Caco-2 (cell line): ENCODE measurements at regions not wholly inside any gene's neighbourhood (a gene's known extent, or its start where the extent isn't known, plus 50 kb on each side); places are given as distances from the start of the nearest gene placed in this dataset.

Source experiments
- BruUV-seq: library from RNA; stranded (reverse); fragments of 400-500 nt; replicated peaks from 2 replicates; lab custom pipeline; 2021; lab: Mats Ljungman, UMichigan
- CTCF ChIA-PET: fragments of 300-600 bp; sonication (Branson Sonifier 250); formaldehyde crosslinking; loops from one replicate; lab custom pipeline; 2022; ENCODE audit warnings: antibody characterized with exemption; lab: Charles Lee
- POLR2A ChIA-PET: fragments of 300-600 bp; sonication (Branson Sonifier 250); formaldehyde crosslinking; loops from one replicate; lab custom pipeline; 2022; ENCODE audit warnings: antibody characterized with exemption; lab: Charles Lee
- DNase-seq, 2 experiments: peaks; one replicate each; pipeline versions ENCODE4 v3.0.0 to v3.0.0-alpha.2; 2020 to 2022
- H3K27me3 ChIP-seq: replicated peaks from 2 replicates; pipeline ENCODE4 v1.6.0; 2011; ENCODE audit warnings: low read length; ENCODE audit not compliant: control insufficient read depth, insufficient read depth
- H3K36me3 ChIP-seq: 2 replicates; pipeline ENCODE4 v1.5.1; 2011; ENCODE audit warnings: low read length; ENCODE audit not compliant: control insufficient read depth, insufficient read depth
- H3K4me1 ChIP-seq: fragments of 250-450 bp; sonication (Bioruptor Pico); 2 replicates; pipeline ENCODE4 v1.5.1; 2020; ENCODE audit warnings: mild to moderate bottlenecking
- H3K4me3 ChIP-seq: 2 replicates; pipeline ENCODE4 v1.5.1; 2011; ENCODE audit warnings: low read depth, mild to moderate bottlenecking, control low read depth, low read length
- H3K9me3 ChIP-seq: fragments of 250-450 bp; sonication (Bioruptor Pico); 2 replicates; pipeline ENCODE4 v1.5.1; 2020; ENCODE audit warnings: mild to moderate bottlenecking, moderate library complexity
- H3K27ac Mint-ChIP-seq: one replicate; pipeline ENCODE4 v1.8.0; 2022; ENCODE audit warnings: mixed read lengths; ENCODE audit not compliant: unreplicated experiment
- H3K27me3 Mint-ChIP-seq: one replicate; pipeline ENCODE4 v1.8.0; 2022; ENCODE audit warnings: mixed read lengths; ENCODE audit not compliant: insufficient read depth, unreplicated experiment
- H3K36me3 Mint-ChIP-seq: one replicate; pipeline ENCODE4 v1.8.0; 2022; ENCODE audit warnings: mild to moderate bottlenecking, mixed read lengths; ENCODE audit not compliant: insufficient read depth, unreplicated experiment
- H3K4me1 Mint-ChIP-seq: one replicate; pipeline ENCODE4 v1.8.0; 2022; ENCODE audit warnings: low read depth, mixed read lengths; ENCODE audit not compliant: unreplicated experiment
- H3K4me3 Mint-ChIP-seq: one replicate; pipeline ENCODE4 v1.8.0; 2022; ENCODE audit warnings: mild to moderate bottlenecking, moderate library complexity, mixed read lengths; ENCODE audit not compliant: unreplicated experiment
- H3K9me3 Mint-ChIP-seq: one replicate; pipeline ENCODE4 v1.8.0; 2022; ENCODE audit warnings: mixed read lengths; ENCODE audit not compliant: unreplicated experiment
- CTCF ChIP-seq, 2 experiments: fragments of 200-600 bp in 1 of 2; IDR thresholded peaks; 1 replicate in 1 of 2; 2 replicates in 1 of 2; pipeline versions ENCODE4 v1.5.1 to v1.8.0; 2011 to 2022; ENCODE audit warnings: antibody characterized with exemption in 1 of 2, control low read depth in 1 of 2, inconsistent platforms in 1 of 2, low read depth in 1 of 2, low read length in 1 of 2, mild to moderate bottlenecking in 1 of 2, moderate library complexity in 1 of 2; ENCODE audit not compliant: insufficient read depth in 1 of 2, severe bottlenecking in 1 of 2, unreplicated experiment in 1 of 2
- intact Hi-C: fragments of 100-400 bp; cut with micrococcal nuclease; formaldehyde crosslinking; loops from one replicate; pipeline ENCODE4 v1.10.0; 2022; ENCODE audit not compliant: unreplicated experiment

GRCh38 chr12:98334768-98335167 is 180.6 kb upstream of the TMPO start:
- Histone ChIP-seq H3K4me1 (no peaks in the 10 kb centered on the region), H3K27me3 (no peaks in the 10 kb centered on the region), H3K9me3 (no peaks in the 10 kb centered on the region), H3K4me3 (no peak overlapping the region), H3K36me3 (no peaks in the 10 kb centered on the region)
- Mint-ChIP-seq H3K4me3 (no peak overlapping the region), H3K4me1 (peaks cover 7% of the 10 kb centered on the region), H3K27me3 (peaks cover 3% of the 10 kb centered on the region), H3K9me3 (no peaks in the 10 kb centered on the region), H3K36me3 (no peaks in the 10 kb centered on the region), H3K27ac (no peak overlapping the region)
- DNase-seq = no peak
- POLR2A ChIA-PET = no interaction called here
- TF ChIP-seq CTCF (IDR thresholded peaks at IDR 0.05; ENCODE audit: insufficient read depth in 1 of 2, low read depth in 1 of 2, low read length in 1 of 2, severe bottlenecking in 1 of 2, unreplicated experiment in 1 of 2) = no peak
- BruUV-seq = no TSS peak
- intact Hi-C loops = no loop called here
- CTCF ChIA-PET = interaction anchor here (0.6 kb wide), 1 partner anchor 10 kb away, joined by 3 read pairs; no protein-coding TSS in a partner anchor

- CTCF ChIA-PET = no interaction called here
- peaks cover 3% of the 10 kb centered on the region for H3K27me3 Mint-ChIP-seq
- H3K27ac Mint-ChIP-seq = no peak overlapping the region
Measured at GRCh38 chr12:98341026-98341425, 174.4 kb upstream of the TMPO start.

GRCh38 chr12:98341732-98342131 is 173.7 kb upstream of the TMPO start:
- Histone ChIP-seq H3K4me1 (no peaks in the 10 kb centered on the region), H3K4me3 (no peak overlapping the region), H3K9me3 (no peaks in the 10 kb centered on the region; the same call in 1 of the 2 replicates), H3K36me3 (no peaks in the 10 kb centered on the region), H3K27me3 (no peaks in the 10 kb centered on the region)
- no peaks in the 10 kb centered on the region for H3K9me3 Mint-ChIP-seq
- no peak overlapping the region for H3K27ac Mint-ChIP-seq
- ChIA-PET POLR2A (no interaction called here), CTCF (no interaction called here)
- intact Hi-C loops = no loop called here
- peaks cover 3% of the 10 kb centered on the region for H3K27me3 Mint-ChIP-seq
- BruUV-seq = no TSS peak
- H3K36me3 Mint-ChIP-seq = no peaks in the 10 kb centered on the region
- no peak for TF ChIP-seq CTCF (IDR thresholded peaks at IDR 0.05; ENCODE audit: insufficient read depth in 1 of 2, low read depth in 1 of 2, low read length in 1 of 2, severe bottlenecking in 1 of 2, unreplicated experiment in 1 of 2)
- DNase-seq = no peak
- no peak overlapping the region for H3K4me3 Mint-ChIP-seq
- peaks cover 4% of the 10 kb centered on the region for H3K4me1 Mint-ChIP-seq

More at GRCh38 chr12:98341026-98341425, 174.4 kb upstream of the TMPO start:
- Mint-ChIP-seq H3K4me1 (peaks cover 7% of the 10 kb centered on the region), H3K4me3 (no peak overlapping the region), H3K9me3 (no peaks in the 10 kb centered on the region), H3K36me3 (no peaks in the 10 kb centered on the region)
- Histone ChIP-seq H3K4me3 (no peak overlapping the region), H3K27me3 (no peaks in the 10 kb centered on the region), H3K36me3 (no peaks in the 10 kb centered on the region), H3K9me3 (no peaks in the 10 kb centered on the region; the same call in 1 of the 2 replicates), H3K4me1 (no peaks in the 10 kb centered on the region)
- no peak for TF ChIP-seq CTCF (IDR thresholded peaks at IDR 0.05; ENCODE audit: insufficient read depth in 1 of 2, low read depth in 1 of 2, low read length in 1 of 2, severe bottlenecking in 1 of 2, unreplicated experiment in 1 of 2)
- BruUV-seq = no TSS peak
- POLR2A ChIA-PET = no interaction called here
- no peak for DNase-seq
- intact Hi-C loops = no loop called here
